HCT116 (cell line): ENCODE measurements at regions not wholly inside any gene's neighbourhood (a gene's known extent, or its start where the extent isn't known, plus 50 kb on each side); places are given as distances from the start of the nearest gene placed in this dataset.

Experiments used
- ATAC-seq: fragments of 200-7000 bp; cut with Tn5 transposase; 2 replicates; pipeline ENCODE4 v1.9.1; 2020; ENCODE audit warnings: mild to moderate bottlenecking, moderate library complexity
- BruUV-seq: library from RNA; stranded (reverse); fragments of 400-500 nt; replicated peaks from 2 replicates; lab custom pipeline; 2021; lab: Mats Ljungman, UMichigan
- CTCF ChIA-PET: fragments of 300-600 bp; sonication (Branson Sonifier 250); formaldehyde crosslinking; loops from one replicate; lab custom pipeline; 2021; ENCODE audit warnings: antibody characterized with exemption; lab: Charles Lee
- POLR2A ChIA-PET: fragments of 300-600, 350-600 bp; sonication (Branson Sonifier 250); formaldehyde crosslinking; loops from one replicate; lab custom pipeline; 2021; ENCODE audit warnings: antibody characterized with exemption; lab: Charles Lee
- RAD21 ChIA-PET, 2 experiments: fragments of 300-600 bp; sonication (Branson Sonifier 250); formaldehyde crosslinking; loops; one replicate each; lab custom pipeline; 2023; ENCODE audit warnings: low total read pairs in 2 of 2; ENCODE audit not compliant: uncharacterized antibody in 2 of 2, unreplicated experiment in 2 of 2, low non-redundant PET in 1 of 2; lab: Charles Lee
- DNase-seq: peaks from one replicate; pipeline ENCODE4 v3.0.0-alpha.2; 2010; ENCODE audit warnings: low read depth, low spot score
- H2AFZ ChIP-seq: fragments of 200-600 bp; shearing (Covaris generic), sonication (generic); 2 replicates; pipeline ENCODE4 v1.6.1; 2017; ENCODE audit warnings: low read depth, mixed run types, mixed read lengths, antibody characterized with exemption, low read length; ENCODE audit not compliant: poor library complexity, severe bottlenecking
- H3K27ac ChIP-seq: 2 replicates; pipeline ENCODE4 v1.5.1; 2012; ENCODE audit warnings: low read depth, low read length
- H3K27me3 ChIP-seq: fragments of 200-600 bp; sonication (generic); 2 replicates; pipeline ENCODE4 v1.6.1; 2016; ENCODE audit warnings: mixed run types, low read length, mixed read lengths; ENCODE audit not compliant: insufficient read depth
- H3K36me3 ChIP-seq, 2 experiments: fragments of 200-500 bp in 1 of 2; fragments of 200-600 bp in 1 of 2; sonication (Bioruptor generic) in 1 of 2; sonication (generic) in 1 of 2; 2 replicates each; pipeline versions ENCODE4 v1.5.1 to v1.6.1; 2014 to 2016; ENCODE audit warnings: low read length in 2 of 2, inconsistent platforms in 1 of 2, mixed read lengths in 1 of 2, mixed run types in 1 of 2; ENCODE audit not compliant: insufficient read depth in 2 of 2, control insufficient read depth in 1 of 2
- H3K4me1 ChIP-seq, 2 experiments: fragments of 200-600 bp in 1 of 2; sonication (generic) in 1 of 2; 2 replicates each; pipeline versions ENCODE4 v1.5.1 to v1.6.1; 2012 to 2017; ENCODE audit warnings: low read length in 2 of 2, inconsistent platforms in 1 of 2, mild to moderate bottlenecking in 1 of 2, mixed read lengths in 1 of 2, mixed run types in 1 of 2, moderate library complexity in 1 of 2; ENCODE audit not compliant: insufficient read depth in 2 of 2, control insufficient read depth in 1 of 2
- H3K4me2 ChIP-seq: fragments of 200-600 bp; sonication (generic); 2 replicates; pipeline ENCODE4 v1.6.1; 2017; ENCODE audit warnings: mixed run types, low read length, mixed read lengths
- H3K4me3 ChIP-seq, 2 experiments: fragments of 200-600 bp in 1 of 2; sonication (generic) in 1 of 2; replicated peaks in 1 of 2; 2 replicates each; pipeline ENCODE4 v1.5.1; 2011 to 2016; ENCODE audit warnings: low read length in 2 of 2, control low read depth in 1 of 2, low read depth in 1 of 2, mild to moderate bottlenecking in 1 of 2, mixed read lengths in 1 of 2, mixed run types in 1 of 2
- H3K79me2 ChIP-seq: fragments of 200-600 bp; sonication (generic); 2 replicates; pipeline ENCODE4 v1.6.1; 2017; ENCODE audit warnings: mild to moderate bottlenecking, mixed run types, low read length, moderate library complexity, mixed read lengths; ENCODE audit not compliant: insufficient read depth
- H3K9ac ChIP-seq: fragments of 200-600 bp; sonication (generic); 2 replicates; pipeline ENCODE4 v1.6.1; 2016; ENCODE audit warnings: low read length, mixed read lengths
- H3K9me2 ChIP-seq: fragments of 200-600 bp; sonication (generic), shearing (Covaris generic); 2 replicates; pipeline ENCODE4 v1.6.1; 2017; ENCODE audit warnings: mixed run types, mild to moderate bottlenecking, moderate library complexity; ENCODE audit not compliant: insufficient read depth
- H3K9me3 ChIP-seq, 2 experiments: fragments of 200-500 bp in 1 of 2; fragments of 200-600 bp in 1 of 2; sonication (Bioruptor generic) in 1 of 2; sonication (generic) in 1 of 2; 2 replicates each; pipeline ENCODE4 v1.6.1; 2014 to 2017; ENCODE audit warnings: low read length in 2 of 2, mixed read lengths in 2 of 2, inconsistent platforms in 1 of 2, low read depth in 1 of 2, mild to moderate bottlenecking in 1 of 2, mixed run types in 1 of 2, moderate library complexity in 1 of 2; ENCODE audit not compliant: control insufficient read depth in 1 of 2, insufficient read depth in 1 of 2
- H4K20me1 ChIP-seq: fragments of 200-600 bp; sonication (generic), shearing (Covaris generic); 2 replicates; pipeline ENCODE4 v1.6.1; 2017; ENCODE audit warnings: mixed run types, mild to moderate bottlenecking, moderate library complexity; ENCODE audit not compliant: insufficient read depth
- CBX3 ChIP-seq: IDR thresholded peaks from 2 replicates; pipeline ENCODE4 v1.6.1; 2012; ENCODE audit warnings: low read depth
- CEBPB ChIP-seq: IDR thresholded peaks from 2 replicates; pipeline ENCODE4 v1.6.1; 2012; ENCODE audit warnings: low read depth
- CTCF ChIP-seq, 3 experiments: fragments of 200-600 bp in 1 of 3; sonication (generic) in 1 of 3; IDR thresholded peaks in 2 of 3; conservative IDR thresholded peaks in 1 of 3; 2 replicates each; pipeline ENCODE4 v1.5.1; 2012 to 2017; ENCODE audit warnings: low read depth in 2 of 3, low read length in 2 of 3, antibody characterized with exemption in 1 of 3, borderline replicate concordance in 1 of 3, control low read depth in 1 of 3, mild to moderate bottlenecking in 1 of 3, mixed read lengths in 1 of 3, mixed run types in 1 of 3, moderate library complexity in 1 of 3; ENCODE audit not compliant: insufficient read depth in 1 of 3
- EGR1 ChIP-seq: IDR thresholded peaks from 2 replicates; pipeline ENCODE4 v1.6.1; 2012; ENCODE audit warnings: low read depth
- ELF1 ChIP-seq: IDR thresholded peaks from 2 replicates; pipeline ENCODE4 v1.6.1; 2012; ENCODE audit warnings: low read depth, borderline replicate concordance
- FOSL1 ChIP-seq: IDR thresholded peaks from 2 replicates; pipeline ENCODE4 v1.6.1; 2012; ENCODE audit warnings: low read depth
- JUND ChIP-seq: IDR thresholded peaks from 2 replicates; pipeline ENCODE4 v1.6.1; 2012
- RAD21 ChIP-seq: IDR thresholded peaks from 2 replicates; pipeline ENCODE4 v1.6.1; 2012; ENCODE audit warnings: low read depth, mild to moderate bottlenecking
- REST ChIP-seq: IDR thresholded peaks from 2 replicates; pipeline ENCODE4 v1.6.1; 2012; ENCODE audit warnings: low read depth
- SIN3A ChIP-seq: IDR thresholded peaks from 2 replicates; pipeline ENCODE4 v1.6.1; 2012; ENCODE audit warnings: low read depth
- SP1 ChIP-seq: IDR thresholded peaks from 2 replicates; pipeline ENCODE4 v1.6.1; 2012; ENCODE audit warnings: low read depth
- SRF ChIP-seq: IDR thresholded peaks from 2 replicates; pipeline ENCODE4 v1.6.1; 2012; ENCODE audit warnings: low read depth
- TCF7L2 ChIP-seq: IDR thresholded peaks from 2 replicates; pipeline ENCODE4 v1.7.0; 2011; ENCODE audit warnings: borderline replicate concordance, inconsistent platforms; ENCODE audit not compliant: insufficient read depth, insufficient read length; ENCODE audit errors: extremely low read depth
- ZNF274 ChIP-seq: fragments of 200-500 bp; sonication (Bioruptor generic); IDR thresholded peaks from 2 replicates; pipeline ENCODE4 v1.6.1; 2014; ENCODE audit warnings: mild to moderate bottlenecking, low read depth, low read length, inconsistent platforms
- intact Hi-C: fragments of 100-400 bp; cut with micrococcal nuclease; formaldehyde crosslinking; loops from 2 replicates; pipeline ENCODE4 v1.10.0; 2022

- ChIA-PET CTCF (no interaction called here), POLR2A (no interaction called here), RAD21 (no interaction called here)
- TF ChIP-seq SIN3A = no peak
- TF ChIP-seq ZNF274 = no peak
- TF ChIP-seq ELF1 = no peak
- TF ChIP-seq JUND = no peak
- no peak for TF ChIP-seq REST
- TF ChIP-seq FOSL1 = no peak
- TF ChIP-seq CBX3 = no peak
- TF ChIP-seq SP1 = no peak
- TF ChIP-seq SRF = no peak
- no peak for TF ChIP-seq CEBPB
- no peak for TF ChIP-seq EGR1
- no peak for TF ChIP-seq CTCF (IDR thresholded peaks at IDR 0.05 in 2 of 3, conservative IDR thresholded peaks at IDR 0.05 in 1 of 3; ENCODE audit: borderline replicate concordance in 1 of 3, insufficient read depth in 1 of 3, low read depth in 2 of 3, low read length in 2 of 3)
- no peak for TF ChIP-seq TCF7L2
- no peak for TF ChIP-seq RAD21
- Histone ChIP-seq H3K9me3 (peaks cover 0 to 22% of the 10 kb centered on the region in 2 experiments; a peak in 2 of 4 replicates), H3K79me2 (no peaks in the 10 kb centered on the region), H3K4me3 (no peak overlapping the region), H3K4me2 (no peak overlapping the region), H3K9ac (no peak overlapping the region), H3K4me1 (no peaks in the 10 kb centered on the region), H2AFZ (no peak overlapping the region), H3K9me2 (no peaks in the 10 kb centered on the region), H3K36me3 (no peaks in the 10 kb centered on the region), H3K27ac (no peak overlapping the region), H3K27me3 (no peaks in the 10 kb centered on the region), H4K20me1 (no peaks in the 10 kb centered on the region)
- intact Hi-C loops = no loop called here
- BruUV-seq = no TSS peak
- DNase-seq = no peak
- ATAC-seq = no peak
Measured at GRCh38 chr7:71042591-71042990, 89.4 kb upstream of the GALNT17 start.
